Mesendoderm (in vitro differentiated cells): ENCODE measurements at regions not wholly inside any gene's neighbourhood (a gene's known extent, or its start where the extent isn't known, plus 50 kb on each side); places are given as distances from the start of the nearest gene placed in this dataset.

Experiments used
- DNase-seq: peaks from one replicate; pipeline ENCODE4 v3.0.0; 2013
- H2AK5ac ChIP-seq: 2 replicates; pipeline ENCODE4 v1.6.1; 2013; ENCODE audit warnings: low read length, inconsistent platforms
- H2BK120ac ChIP-seq: 2 replicates; pipeline ENCODE4 v1.6.1; 2013; ENCODE audit warnings: low read depth, mild to moderate bottlenecking, low read length, moderate library complexity, mixed read lengths
- H2BK15ac ChIP-seq: replicated peaks from 2 replicates; pipeline ENCODE4 v1.6.1; 2013; ENCODE audit warnings: low read depth, mild to moderate bottlenecking, moderate library complexity
- H2BK5ac ChIP-seq: 2 replicates; pipeline ENCODE4 v1.6.1; 2013; ENCODE audit warnings: low read length, inconsistent platforms
- H3K18ac ChIP-seq: 2 replicates; pipeline ENCODE4 v1.6.1; 2013; ENCODE audit warnings: mild to moderate bottlenecking, low read length, mixed read lengths
- H3K23ac ChIP-seq: one replicate; pipeline ENCODE4 v1.6.1; 2013; ENCODE audit warnings: low read length
- H3K27ac ChIP-seq: 2 replicates; pipeline ENCODE4 v1.5.1; 2013; ENCODE audit warnings: low read depth, mild to moderate bottlenecking, inconsistent platforms, low read length, moderate library complexity
- H3K27me3 ChIP-seq: 2 replicates; pipeline ENCODE4 v1.6.1; 2013; ENCODE audit warnings: low read length, control low read depth, mild to moderate bottlenecking, inconsistent platforms; ENCODE audit not compliant: insufficient read depth, poor library complexity
- H3K36me3 ChIP-seq: 2 replicates; pipeline ENCODE4 v1.6.1; 2013; ENCODE audit warnings: low read length, inconsistent platforms; ENCODE audit not compliant: control insufficient read depth, insufficient read depth
- H3K4ac ChIP-seq: one replicate; pipeline ENCODE4 v1.6.1; 2013; ENCODE audit warnings: low read depth, mild to moderate bottlenecking, low read length, moderate library complexity
- H3K4me1 ChIP-seq: 2 replicates; pipeline ENCODE4 v1.6.1; 2013; ENCODE audit warnings: low read depth, low read length, inconsistent platforms; ENCODE audit not compliant: control insufficient read depth
- H3K4me2 ChIP-seq: 2 replicates; pipeline ENCODE4 v1.6.1; 2013; ENCODE audit warnings: low read length
- H3K4me3 ChIP-seq: 2 replicates; pipeline ENCODE4 v1.5.1; 2013; ENCODE audit warnings: mild to moderate bottlenecking, low read length
- H3K56ac ChIP-seq: one replicate; pipeline ENCODE4 v1.6.1; 2013; ENCODE audit warnings: low read length
- H3K79me1 ChIP-seq: 2 replicates; pipeline ENCODE4 v1.6.1; 2013; ENCODE audit warnings: low read length, inconsistent platforms
- H3K79me2 ChIP-seq: 2 replicates; pipeline ENCODE4 v1.6.1; 2013; ENCODE audit warnings: mild to moderate bottlenecking, low read length; ENCODE audit not compliant: control insufficient read depth, insufficient read depth
- H3K9ac ChIP-seq: 2 replicates; pipeline ENCODE4 v1.6.1; 2013; ENCODE audit warnings: low read length, inconsistent platforms
- H4K5ac ChIP-seq: one replicate; pipeline ENCODE4 v1.6.1; 2013; ENCODE audit warnings: low read length
- H4K8ac ChIP-seq: one replicate; pipeline ENCODE4 v1.6.1; 2013; ENCODE audit warnings: low read depth, mild to moderate bottlenecking, control low read depth, low read length, moderate library complexity
- WGBS: extraction: QIAGEN DNeasy Blood & Tissue Kit; methylation state at CpG from one replicate; pipeline ENCODE4 v1.1.7; 2013; ENCODE audit warnings: low lambda C conversion rate, missing lambda C conversion rate; ENCODE audit not compliant: insufficient coverage; ENCODE audit errors: extremely low coverage; 5-methylcytosine and 5-hydroxymethylcytosine counted together

DNA sequence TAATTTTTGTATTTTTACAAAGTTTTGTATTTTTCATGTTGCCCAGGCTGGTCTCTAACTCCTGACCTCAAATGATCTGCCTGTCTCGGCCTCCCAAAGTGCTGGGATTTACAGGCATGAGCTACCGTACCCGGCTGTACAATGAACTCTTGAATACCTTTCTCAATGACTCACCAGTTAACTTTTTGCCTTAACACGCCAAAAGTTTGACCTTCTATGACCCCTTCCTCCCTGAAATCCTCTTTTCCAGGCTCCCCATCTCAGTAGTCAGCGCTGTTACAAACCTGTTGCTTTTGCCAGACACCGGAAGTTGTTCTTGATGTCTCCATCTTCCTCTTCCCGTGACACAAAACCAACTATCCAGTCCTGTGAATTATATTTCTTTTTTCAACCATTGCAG is 158.1 kb upstream of the ASIC2 start:
- DNase-seq = peak; percentile 37
- WGBS = no CpG with 5 or more reads among the region's 7 CpGs
- no peak overlapping the region for H4K5ac ChIP-seq
- no peak overlapping the region for H3K18ac ChIP-seq
- H2BK120ac ChIP-seq = no peak overlapping the region
- H3K9ac ChIP-seq = no peak overlapping the region
- no peak overlapping the region for H2BK15ac ChIP-seq
- no peaks in the 10 kb centered on the region for H3K36me3 ChIP-seq
- H3K23ac ChIP-seq = no peak overlapping the region
- H3K27ac ChIP-seq = no peak overlapping the region
- no peaks in the 10 kb centered on the region for H3K79me2 ChIP-seq
- H3K4me3 ChIP-seq = no peak overlapping the region
- H3K79me1 ChIP-seq = no peaks in the 10 kb centered on the region
- H3K4me2 ChIP-seq = no peak overlapping the region
- no peak overlapping the region for H3K4ac ChIP-seq
- no peak overlapping the region for H2AK5ac ChIP-seq
- H3K4me1 ChIP-seq = no peaks in the 10 kb centered on the region
- no peak overlapping the region for H4K8ac ChIP-seq
- H2BK5ac ChIP-seq = no peak overlapping the region
- H3K56ac ChIP-seq = no peak overlapping the region
- H3K27me3 ChIP-seq = no peaks in the 10 kb centered on the region

DNA sequence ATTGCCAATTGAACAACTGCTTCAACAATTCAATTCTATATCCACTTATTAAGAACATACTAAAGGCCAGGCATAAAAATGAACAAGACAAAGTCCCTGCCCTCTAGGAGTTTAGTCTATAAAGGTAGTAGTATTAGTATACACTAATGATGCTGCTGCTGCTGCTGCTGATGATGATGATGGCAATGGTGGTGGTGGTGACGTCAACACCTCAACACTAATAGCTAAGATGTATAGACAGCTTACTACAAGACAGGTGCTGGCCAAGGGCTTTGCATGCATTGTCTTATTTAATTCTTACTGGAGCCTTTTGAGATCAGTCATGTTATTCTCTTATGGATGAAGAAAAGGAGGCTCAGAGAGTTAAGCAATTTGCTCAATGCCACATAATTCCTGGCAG is 164.4 kb upstream of the ASIC2 start:
- no peak overlapping the region for H4K8ac ChIP-seq
- no peak overlapping the region for H2AK5ac ChIP-seq
- DNase-seq = no peak
- H3K79me2 ChIP-seq = no peaks in the 10 kb centered on the region
- no peaks in the 10 kb centered on the region for H3K79me1 ChIP-seq
- no peak overlapping the region for H3K18ac ChIP-seq
- no peak overlapping the region for H2BK5ac ChIP-seq
- no peak overlapping the region for H2BK120ac ChIP-seq
- no peak overlapping the region for H3K56ac ChIP-seq
- H3K27ac ChIP-seq = no peak overlapping the region
- no peaks in the 10 kb centered on the region for H3K4me1 ChIP-seq
- H3K23ac ChIP-seq = no peak overlapping the region
- H4K5ac ChIP-seq = no peak overlapping the region
- H3K4me3 ChIP-seq = no peak overlapping the region
- no peak overlapping the region for H3K4me2 ChIP-seq
- H3K36me3 ChIP-seq = no peaks in the 10 kb centered on the region
- no peak overlapping the region for H3K9ac ChIP-seq
- no peaks in the 10 kb centered on the region for H3K27me3 ChIP-seq
- H3K4ac ChIP-seq = no peak overlapping the region
- no CpG with 5 or more reads among the region's 1 CpG for WGBS
- H2BK15ac ChIP-seq = no peak overlapping the region

GRCh38 chr17:33459078-33459940 is 166.2 kb upstream of the ASIC2 start:
- Histone ChIP-seq H3K4me2 (no peak overlapping the region), H2BK120ac (no peak overlapping the region), H4K5ac (no peak overlapping the region), H3K9ac (no peak overlapping the region), H4K8ac (no peak overlapping the region), H3K56ac (no peak overlapping the region), H3K27me3 (no peaks in the 10 kb centered on the region), H2BK5ac (no peak overlapping the region), H3K4ac (no peak overlapping the region), H2BK15ac (no peak overlapping the region), H3K79me2 (no peaks in the 10 kb centered on the region), H3K4me1 (no peaks in the 10 kb centered on the region), H3K23ac (no peak overlapping the region), H3K18ac (no peak overlapping the region), H2AK5ac (no peak overlapping the region), H3K4me3 (no peak overlapping the region), H3K36me3 (no peaks in the 10 kb centered on the region), H3K27ac (no peak overlapping the region), H3K79me1 (no peaks in the 10 kb centered on the region)
- DNase-seq = peak; percentile 50
- no CpG with 5 or more reads among the region's 17 CpGs for WGBS

GRCh38 chr17:33460781-33461450 is 167.8 kb upstream of the ASIC2 start:
- no peaks in the 10 kb centered on the region for H3K79me2 ChIP-seq
- H3K4me3 ChIP-seq = no peak overlapping the region

GRCh38 chr17:33463887-33464286 is 170.8 kb upstream of the ASIC2 start:
- H3K4ac ChIP-seq = peak overlapping the region; percentile 48
- DNase-seq = no peak
- H3K4me3 ChIP-seq = no peak overlapping the region
- no peak overlapping the region for H3K18ac ChIP-seq
- H3K79me2 ChIP-seq = no peaks in the 10 kb centered on the region
- H4K8ac ChIP-seq = no peak overlapping the region
- H2BK5ac ChIP-seq = peak overlapping the region; percentile 24
- no peak overlapping the region for H3K4me2 ChIP-seq
- H3K36me3 ChIP-seq = no peaks in the 10 kb centered on the region
- no peak overlapping the region for H2AK5ac ChIP-seq
- no peak overlapping the region for H3K27ac ChIP-seq
- no peaks in the 10 kb centered on the region for H3K27me3 ChIP-seq
- peak overlapping the region; percentile 89 for H2BK120ac ChIP-seq
- H2BK15ac ChIP-seq = no peak overlapping the region
- no peak overlapping the region for H3K9ac ChIP-seq
- H3K56ac ChIP-seq = peak overlapping the region; percentile 75
- no peak overlapping the region for H3K23ac ChIP-seq
- no peaks in the 10 kb centered on the region for H3K79me1 ChIP-seq
- no peaks in the 10 kb centered on the region for H3K4me1 ChIP-seq
- no peak overlapping the region for H4K5ac ChIP-seq

More at GRCh38 chr17:33460781-33461450, 167.8 kb upstream of the ASIC2 start:
- no peaks in the 10 kb centered on the region for H3K36me3 ChIP-seq
- H3K56ac ChIP-seq = no peak overlapping the region
- H2AK5ac ChIP-seq = no peak overlapping the region
- no peak overlapping the region for H3K4ac ChIP-seq
- no peak overlapping the region for H3K9ac ChIP-seq
- H2BK5ac ChIP-seq = no peak overlapping the region
- DNase-seq = no peak
- H3K18ac ChIP-seq = no peak overlapping the region
- H3K79me1 ChIP-seq = no peaks in the 10 kb centered on the region
- no peak overlapping the region for H3K4me2 ChIP-seq
- no peaks in the 10 kb centered on the region for H3K27me3 ChIP-seq
- H4K5ac ChIP-seq = no peak overlapping the region
- H3K27ac ChIP-seq = no peak overlapping the region
- no CpG with 5 or more reads among the region's 4 CpGs for WGBS
- H4K8ac ChIP-seq = no peak overlapping the region
- no peak overlapping the region for H2BK15ac ChIP-seq
- H3K23ac ChIP-seq = no peak overlapping the region
- no peaks in the 10 kb centered on the region for H3K4me1 ChIP-seq
- no peak overlapping the region for H2BK120ac ChIP-seq
